Breast epithelium (tissue), 4 donors: ENCODE measurements at regions not wholly inside any gene's neighbourhood (a gene's known extent, or its start where the extent isn't known, plus 50 kb on each side); places are given as distances from the start of the nearest gene placed in this dataset.
"Not testable (repeated sequence)": the region's sequence is repeated elsewhere in the genome, so short reads cannot be mapped to it uniquely, and the experiment has no call there.

Experiments
- DNase-seq, 2 donors: peaks; one replicate each; pipeline ENCODE4 v3.0.0-alpha.2; 2019; ENCODE audit warnings: low spot score in 2 of 2
- H3K27ac ChIP-seq, 2 donors: fragments of 200-600 bp; sonication (generic) in 1 of 2; one replicate each; pipeline ENCODE4 v1.5.1; 2016 to 2019; ENCODE audit warnings: mild to moderate bottlenecking in 1 of 2
- H3K27me3 ChIP-seq, 2 donors: fragments of 200-600 bp; sonication (generic) in 1 of 2; one replicate each; pipeline versions ENCODE4 v1.5.1 to v1.6.0; 2017 to 2019; ENCODE audit warnings: control low read depth in 1 of 2, mild to moderate bottlenecking in 1 of 2
- H3K36me3 ChIP-seq: fragments of 200-600 bp; one replicate; pipeline ENCODE4 v1.5.1; 2019
- H3K4me1 ChIP-seq, 2 donors: fragments of 200-600 bp; sonication (generic); one replicate each; pipeline ENCODE4 v1.5.1; 2016 to 2019; ENCODE audit warnings: control low read depth in 1 of 2
- H3K4me3 ChIP-seq, 3 donors: fragments of 200-600 bp; sonication (generic); 1 replicate in 2 of 3; 2 replicates in 1 of 3; pipeline ENCODE4 v1.5.1; 2016 to 2019; ENCODE audit warnings: mild to moderate bottlenecking in 3 of 3, moderate library complexity in 2 of 3
- H3K9me3 ChIP-seq, 2 donors: fragments of 200-600 bp; sonication (generic) in 1 of 2; one replicate each; pipeline ENCODE4 v1.5.1; 2016 to 2019; ENCODE audit warnings: control low read depth in 1 of 2
- CTCF ChIP-seq, 3 donors: fragments of 450-650 bp; IDR thresholded peaks; one replicate each; pipeline ENCODE4 v1.5.1; 2016 to 2017; ENCODE audit warnings: antibody characterized with exemption in 3 of 3, mild to moderate bottlenecking in 3 of 3, moderate library complexity in 3 of 3
- POLR2A ChIP-seq: fragments of 450-650 bp; IDR thresholded peaks from one replicate; pipeline ENCODE4 v1.6.1; 2016; ENCODE audit warnings: antibody characterized with exemption, mild to moderate bottlenecking, moderate library complexity
- POLR2AphosphoS5 ChIP-seq, 3 donors: sonication (generic); formaldehyde crosslinking; IDR thresholded peaks; one replicate each; pipeline ENCODE4 v1.6.1; 2017; ENCODE audit warnings: antibody characterized with exemption in 3 of 3
- intact Hi-C: fragments of 100-400 bp; cut with DNase I; formaldehyde crosslinking; loops from one replicate; pipeline ENCODE4 v1.15.1; 2023; ENCODE audit warnings: low total_unique reads

- intact Hi-C loops: no loop called here
- no peaks in the 10 kb centered on the region for H3K4me1 ChIP-seq
- H3K27ac ChIP-seq: no peak overlapping the region
- TF ChIP-seq POLR2AphosphoS5 (IDR thresholded peaks at IDR 0.05) (no peak), CTCF (IDR thresholded peaks at IDR 0.05) (no peak), POLR2A (no peak)
- no peak overlapping the region for H3K4me3 ChIP-seq
- no peaks in the 10 kb centered on the region for H3K27me3 ChIP-seq
- no peaks in the 10 kb centered on the region for H3K9me3 ChIP-seq
- DNase-seq: no peak
- no peaks in the 10 kb centered on the region for H3K36me3 ChIP-seq
These were observed 1191.8 kb upstream of the AUTS2 start for GRCh38 chr7:68406480-68406879.

- no peak overlapping the region for H3K27ac ChIP-seq
- no peaks in the 10 kb centered on the region for H3K4me1 ChIP-seq
- intact Hi-C loops: no loop called here
- no peaks in the 10 kb centered on the region for H3K27me3 ChIP-seq
- H3K4me3 ChIP-seq: no peak overlapping the region
- no peaks in the 10 kb centered on the region for H3K9me3 ChIP-seq
- DNase-seq: no peak
- H3K36me3 ChIP-seq: no peaks in the 10 kb centered on the region
- TF ChIP-seq CTCF (IDR thresholded peaks at IDR 0.05): no peak
- TF ChIP-seq POLR2A: no peak
- TF ChIP-seq POLR2AphosphoS5 (IDR thresholded peaks at IDR 0.05): no peak
These were observed 1190.8 kb upstream of the AUTS2 start for GRCh38 chr7:68407460-68407859.

DNA sequence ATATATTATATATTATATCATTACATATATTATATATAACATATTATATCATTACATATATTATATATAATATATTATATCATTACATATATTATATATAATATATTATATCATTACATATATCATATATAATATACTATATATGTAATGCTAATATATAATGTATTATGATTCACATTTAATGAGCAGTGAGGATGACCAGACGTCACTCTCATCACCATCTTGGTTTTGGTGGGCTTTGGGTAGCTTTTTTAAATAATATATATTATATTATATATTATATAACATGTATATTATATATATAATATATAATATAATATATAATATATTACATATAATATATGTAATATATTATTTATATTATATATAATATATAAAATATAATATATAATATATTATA is 1189.4 kb upstream of the AUTS2 start:
- TF ChIP-seq POLR2AphosphoS5 (IDR thresholded peaks at IDR 0.05) (no peak), POLR2A (no peak), CTCF (IDR thresholded peaks at IDR 0.05) (no peak)
- no peaks in the 10 kb centered on the region for H3K9me3 ChIP-seq
- H3K4me1 ChIP-seq: no peaks in the 10 kb centered on the region
- H3K36me3 ChIP-seq: no peaks in the 10 kb centered on the region
- intact Hi-C loops: no loop called here
- DNase-seq: no peak
- H3K27ac ChIP-seq: no peak overlapping the region
- no peaks in the 10 kb centered on the region for H3K27me3 ChIP-seq
- no peak overlapping the region for H3K4me3 ChIP-seq

DNA sequence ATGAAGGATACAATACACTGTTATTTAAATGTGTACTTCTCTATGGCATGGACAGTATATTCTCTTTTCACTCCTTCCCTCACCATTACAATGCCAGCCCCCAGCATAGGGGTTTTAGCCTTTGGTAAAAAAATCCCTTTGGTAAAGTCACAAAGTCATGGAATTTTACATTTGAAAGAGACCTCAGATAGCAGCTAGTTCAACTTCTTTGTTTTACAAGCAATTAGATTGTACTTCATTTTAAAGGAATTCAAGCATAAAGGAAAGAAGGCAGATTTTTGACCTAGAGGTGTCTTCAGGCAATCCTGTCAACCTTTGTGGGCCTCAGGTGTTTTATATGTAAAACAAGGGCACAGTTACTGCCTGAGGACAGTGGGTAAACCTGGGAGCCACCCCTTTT is 1188.4 kb upstream of the AUTS2 start:
- Histone ChIP-seq H3K27me3 (no peaks in the 10 kb centered on the region), H3K4me3 (no peak overlapping the region), H3K27ac (no peak overlapping the region), H3K9me3 (no peaks in the 10 kb centered on the region), H3K36me3 (no peaks in the 10 kb centered on the region), H3K4me1 (no peaks in the 10 kb centered on the region)
- DNase-seq: no peak
- TF ChIP-seq POLR2A: no peak
- TF ChIP-seq CTCF (IDR thresholded peaks at IDR 0.05): no peak
- no peak for TF ChIP-seq POLR2AphosphoS5 (IDR thresholded peaks at IDR 0.05)
- intact Hi-C loops: no loop called here

DNA sequence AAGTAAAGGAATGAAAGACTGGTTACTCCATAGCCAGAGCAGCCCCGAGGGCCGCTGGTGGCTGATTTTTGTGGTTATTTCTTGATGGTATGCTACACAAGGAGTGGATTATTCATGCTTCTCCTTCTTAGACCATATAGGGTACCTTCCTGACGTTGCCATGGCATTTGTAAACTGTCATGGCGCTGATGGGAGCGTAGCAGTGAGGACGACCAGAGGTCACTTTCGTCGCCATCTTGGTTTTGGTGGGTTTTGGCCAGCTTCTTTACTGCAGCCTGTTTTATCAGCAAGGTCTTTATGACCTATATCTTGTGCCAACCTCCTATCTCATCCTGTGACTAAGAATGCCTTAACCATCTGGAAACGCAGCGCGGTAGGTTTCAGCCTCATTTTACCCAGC is 1187.6 kb upstream of the AUTS2 start:
- H3K27ac ChIP-seq, H3K27me3 ChIP-seq, intact Hi-C loops, H3K36me3 ChIP-seq, H3K9me3 ChIP-seq, DNase-seq, H3K4me3 ChIP-seq, H3K4me1 ChIP-seq: not testable (repeated sequence)

GRCh38 chr7:68411742-68412141 is 1186.5 kb upstream of the AUTS2 start:
- TF ChIP-seq POLR2AphosphoS5 (IDR thresholded peaks at IDR 0.05) (no peak), CTCF (IDR thresholded peaks at IDR 0.05) (no peak), POLR2A (no peak)
- DNase-seq: no peak

More at GRCh38 chr7:68411742-68412141, 1186.5 kb upstream of the AUTS2 start:
- Histone ChIP-seq H3K27me3 (peaks cover 0 to 2% of the 10 kb centered on the region in 2 donors), H3K4me1 (no peaks in the 10 kb centered on the region), H3K4me3 (no peak overlapping the region), H3K9me3 (no peaks in the 10 kb centered on the region), H3K36me3 (no peaks in the 10 kb centered on the region), H3K27ac (no peak overlapping the region)
- intact Hi-C loops: no loop called here
